Activated naive CD4-positive, alpha-beta T cell treated with anti-CD3 and anti-CD28 coated beads, Interleukin-2, amount 10 ng/mL, durations not matched to agents 7 days and 5 days (primary cell): ENCODE measurements at regions not wholly inside any gene's neighbourhood (a gene's known extent, or its start where the extent isn't known, plus 50 kb on each side); places are given as distances from the start of the nearest gene placed in this dataset.
"Not testable (repeated sequence)": the region's sequence is repeated elsewhere in the genome, so short reads cannot be mapped to it uniquely, and the experiment has no call there.

Experiments used
- CTCF ChIA-PET: fragments of 350-600 bp; sonication (Branson Sonifier 250); formaldehyde crosslinking; loops from one replicate; lab custom pipeline; 2021; ENCODE audit warnings: antibody characterized with exemption; lab: Charles Lee
- DNase-seq: peaks from one replicate; pipeline ENCODE4 v3.0.0-alpha.2; 2020
- H3K27ac Mint-ChIP-seq: one replicate; pipeline ENCODE4 v1.8.0; 2021; ENCODE audit warnings: mild to moderate bottlenecking, moderate library complexity, mixed read lengths
- H3K27me3 Mint-ChIP-seq: one replicate; pipeline ENCODE4 v1.8.0; 2021; ENCODE audit warnings: mild to moderate bottlenecking, mixed read lengths
- H3K36me3 Mint-ChIP-seq: one replicate; pipeline ENCODE4 v1.8.0; 2021; ENCODE audit warnings: mixed read lengths
- H3K4me1 Mint-ChIP-seq: one replicate; pipeline ENCODE4 v1.8.0; 2021; ENCODE audit warnings: mixed read lengths
- H3K4me3 Mint-ChIP-seq: one replicate; pipeline ENCODE4 v1.8.0; 2021; ENCODE audit warnings: mild to moderate bottlenecking, moderate library complexity, mixed read lengths
- H3K9me3 Mint-ChIP-seq: one replicate; pipeline ENCODE4 v1.8.0; 2021; ENCODE audit warnings: mixed read lengths

DNA sequence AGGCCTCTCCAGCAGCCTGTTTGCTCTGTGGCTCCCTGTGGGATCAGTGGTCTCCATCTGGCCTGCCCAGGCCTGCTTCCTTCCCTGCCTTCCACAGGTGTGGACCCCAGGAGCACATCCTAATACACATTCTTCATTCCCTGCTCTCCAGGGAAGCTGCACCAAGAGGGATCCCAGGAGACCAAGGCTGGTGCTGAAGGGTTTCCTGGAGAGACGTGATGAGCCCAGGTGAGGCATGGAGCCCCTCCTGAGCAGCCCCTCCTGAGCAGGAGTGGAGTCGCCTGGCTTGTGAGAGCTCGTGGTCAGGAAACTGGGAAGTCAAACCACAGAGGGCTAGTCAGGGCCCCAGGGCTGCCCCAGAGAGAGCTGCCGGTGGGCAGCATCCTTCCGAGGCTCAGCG is 561.4 kb downstream of the MATN1 start:
- H3K4me1 Mint-ChIP-seq: no peaks in the 10 kb centered on the region
- no peaks in the 10 kb centered on the region for H3K36me3 Mint-ChIP-seq
- H3K27me3 Mint-ChIP-seq: peaks cover 24% of the 10 kb centered on the region
- no peak overlapping the region for H3K27ac Mint-ChIP-seq
- CTCF ChIA-PET: no interaction called here
- no peak for DNase-seq
- H3K4me3 Mint-ChIP-seq: no peak overlapping the region
- no peaks in the 10 kb centered on the region for H3K9me3 Mint-ChIP-seq

DNA sequence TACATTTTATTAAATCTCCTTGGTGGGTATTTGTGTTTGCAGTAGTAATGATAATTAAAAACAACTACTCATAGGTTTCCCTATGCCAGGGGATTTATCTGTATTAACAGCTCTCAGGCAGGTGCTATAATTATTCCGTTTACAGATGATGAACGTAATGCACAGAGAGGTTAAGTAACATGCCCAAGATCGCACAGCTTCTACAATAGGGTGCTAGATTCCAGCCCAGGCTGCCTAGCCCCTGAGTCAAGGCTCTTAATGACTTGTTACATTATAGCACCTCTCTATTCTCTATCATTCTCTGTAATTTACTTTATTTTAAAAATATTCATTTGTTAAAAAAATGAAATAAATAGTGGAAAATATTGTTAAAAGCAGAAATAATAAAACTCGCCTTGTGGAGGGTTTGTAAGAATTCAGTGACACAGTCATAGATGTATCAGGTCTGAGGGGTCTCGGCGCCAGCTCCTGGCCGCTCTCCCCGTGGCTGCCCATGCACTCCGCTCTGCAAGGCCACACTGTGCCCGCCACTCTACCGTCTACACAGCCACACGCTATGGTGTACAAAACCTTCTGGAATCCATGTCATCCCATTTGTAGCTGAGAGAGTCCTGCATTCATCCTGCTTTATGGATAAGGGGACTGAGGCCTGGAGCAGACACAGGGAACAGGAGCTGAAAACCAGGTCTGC is 562.2 kb downstream of the MATN1 start:
- Mint-ChIP-seq H3K4me1 (no peaks in the 10 kb centered on the region), H3K27ac (no peak overlapping the region), H3K36me3 (no peaks in the 10 kb centered on the region), H3K27me3 (peaks cover 20% of the 10 kb centered on the region), H3K9me3 (no peaks in the 10 kb centered on the region), H3K4me3 (no peak overlapping the region)
- no peak for DNase-seq
- CTCF ChIA-PET: no interaction called here

DNA sequence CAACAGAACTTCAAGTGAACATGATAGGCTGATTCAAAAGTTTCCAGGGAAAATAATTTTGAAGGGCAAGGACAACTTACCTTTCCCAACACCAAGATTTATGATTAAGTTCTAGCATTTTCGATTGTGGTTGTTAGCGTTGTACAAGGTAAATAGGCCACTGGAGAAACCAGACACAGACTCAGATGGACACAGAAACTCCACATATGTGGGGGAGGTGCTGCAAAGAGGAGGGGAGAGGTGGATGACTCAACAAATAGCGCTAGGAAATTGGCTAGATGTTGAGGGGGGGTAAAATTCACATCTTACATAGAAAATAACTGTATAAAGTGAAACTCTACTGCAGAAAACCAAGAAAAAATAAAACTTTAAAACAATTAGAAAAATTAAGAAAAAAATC is 564.4 kb downstream of the MATN1 start:
- H3K27ac Mint-ChIP-seq: no peak overlapping the region
- no peaks in the 10 kb centered on the region for H3K36me3 Mint-ChIP-seq
- no peak overlapping the region for H3K4me3 Mint-ChIP-seq
- peaks cover 12% of the 10 kb centered on the region for H3K27me3 Mint-ChIP-seq
- no peaks in the 10 kb centered on the region for H3K4me1 Mint-ChIP-seq
- no peak for DNase-seq
- H3K9me3 Mint-ChIP-seq: peaks cover 2% of the 10 kb centered on the region
- CTCF ChIA-PET: no interaction called here

DNA sequence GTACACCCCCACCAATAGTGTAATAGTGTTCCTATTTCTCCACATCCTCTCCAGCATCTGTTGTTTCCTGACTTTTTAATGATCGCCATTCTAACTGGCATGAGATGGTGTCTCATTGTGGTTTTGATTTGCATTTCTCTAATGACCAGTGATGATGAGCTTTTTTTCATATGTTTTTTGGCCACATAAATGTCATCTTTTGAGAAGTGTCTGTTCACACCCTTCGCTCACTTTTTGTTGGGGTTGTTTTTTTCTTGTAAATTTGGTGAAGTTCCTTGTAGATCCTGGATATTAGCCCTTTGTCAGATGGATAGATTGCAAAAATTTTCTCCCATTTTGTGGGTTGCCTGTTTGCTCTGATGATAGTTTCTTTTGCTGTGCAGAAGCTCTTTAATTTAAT is 567.7 kb downstream of the MATN1 start:
- H3K36me3 Mint-ChIP-seq, DNase-seq, H3K4me1 Mint-ChIP-seq, H3K27ac Mint-ChIP-seq, H3K4me3 Mint-ChIP-seq, H3K9me3 Mint-ChIP-seq, CTCF ChIA-PET, H3K27me3 Mint-ChIP-seq: not testable (repeated sequence)

DNA sequence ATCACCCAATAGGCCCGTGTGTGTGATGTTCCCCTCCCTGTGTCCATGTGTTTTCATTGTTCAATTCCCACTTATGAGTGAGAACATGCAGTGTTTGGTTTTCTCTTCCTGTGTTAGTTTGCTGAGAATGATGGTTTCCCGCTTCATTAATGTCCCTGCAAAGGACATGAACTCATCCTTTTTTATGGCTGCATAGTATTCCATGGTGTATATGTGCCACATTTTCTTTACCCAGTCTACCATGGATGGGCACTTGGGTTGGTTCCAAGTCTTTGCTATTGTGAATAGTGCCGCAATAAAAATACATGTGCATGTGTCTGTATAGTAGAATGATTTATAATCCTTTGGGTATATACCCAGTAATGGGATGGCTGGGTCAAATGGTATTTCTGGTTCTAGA is 568.1 kb downstream of the MATN1 start:
- H3K9me3 Mint-ChIP-seq, H3K27ac Mint-ChIP-seq, H3K4me1 Mint-ChIP-seq, H3K27me3 Mint-ChIP-seq, H3K4me3 Mint-ChIP-seq, CTCF ChIA-PET, DNase-seq, H3K36me3 Mint-ChIP-seq: not testable (repeated sequence)

DNA sequence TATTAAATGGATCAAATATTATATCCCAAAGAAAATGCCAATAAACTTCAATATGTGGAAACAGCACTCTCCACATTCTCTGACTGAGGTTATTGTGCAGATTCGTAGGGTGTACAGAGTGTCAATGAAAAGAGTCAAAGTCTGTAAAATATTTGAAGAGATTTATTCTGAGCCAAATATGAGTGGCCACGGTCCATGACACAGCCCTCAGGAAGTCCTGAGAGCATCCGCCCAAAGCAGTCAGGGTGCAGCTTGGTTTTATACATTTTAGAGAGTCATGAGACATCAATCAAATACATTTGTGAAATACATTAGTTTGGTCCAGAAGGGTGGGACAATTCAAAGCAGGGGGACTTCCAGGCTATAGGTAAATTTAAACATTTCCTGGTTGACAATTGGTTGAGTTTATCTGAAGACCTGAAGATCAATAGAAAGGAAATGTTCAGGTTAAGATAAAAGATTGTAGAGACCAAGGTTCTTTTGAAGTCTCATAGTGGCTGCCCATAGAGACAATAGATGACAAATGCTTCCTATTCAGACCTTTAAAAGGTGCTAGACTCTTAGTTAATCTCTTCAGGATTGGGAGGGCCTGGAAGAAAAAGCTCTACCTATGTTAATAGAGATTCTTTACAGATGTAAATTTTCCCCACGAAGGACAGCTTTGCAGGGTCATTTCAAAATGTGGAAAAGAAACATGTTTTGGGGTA is 569.5 kb downstream of the MATN1 start:
- Mint-ChIP-seq H3K4me1 (no peaks in the 10 kb centered on the region), H3K4me3 (no peak overlapping the region), H3K36me3 (no peaks in the 10 kb centered on the region), H3K27ac (no peak overlapping the region), H3K27me3 (no peaks in the 10 kb centered on the region), H3K9me3 (peaks cover 2% of the 10 kb centered on the region)
- no peak for DNase-seq
- CTCF ChIA-PET: no interaction called here

DNA sequence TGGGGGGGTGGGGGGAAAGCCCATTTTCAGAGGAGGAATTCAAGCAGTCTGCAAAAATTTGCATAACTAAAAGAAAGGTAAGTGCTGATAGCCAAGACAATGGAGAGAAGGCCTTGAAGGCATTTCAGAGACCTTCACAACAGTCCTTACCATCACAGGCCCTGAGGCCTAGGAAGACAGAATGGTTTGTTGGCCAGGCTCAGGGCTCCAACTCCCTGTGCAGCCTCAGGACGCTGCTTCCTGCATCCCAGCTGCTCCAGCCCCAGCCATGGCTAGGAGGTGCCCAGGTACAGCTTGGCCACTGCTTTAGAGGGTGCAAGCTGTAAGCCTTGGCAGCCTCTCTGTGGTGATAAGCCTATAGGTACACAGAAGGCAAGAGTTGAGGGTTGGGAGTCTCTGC is 571.6 kb downstream of the MATN1 start:
- CTCF ChIA-PET: no interaction called here
- DNase-seq: no peak
- Mint-ChIP-seq H3K9me3 (peaks cover 2% of the 10 kb centered on the region), H3K4me1 (no peaks in the 10 kb centered on the region), H3K36me3 (no peaks in the 10 kb centered on the region), H3K4me3 (no peak overlapping the region), H3K27me3 (no peaks in the 10 kb centered on the region), H3K27ac (no peak overlapping the region)

DNA sequence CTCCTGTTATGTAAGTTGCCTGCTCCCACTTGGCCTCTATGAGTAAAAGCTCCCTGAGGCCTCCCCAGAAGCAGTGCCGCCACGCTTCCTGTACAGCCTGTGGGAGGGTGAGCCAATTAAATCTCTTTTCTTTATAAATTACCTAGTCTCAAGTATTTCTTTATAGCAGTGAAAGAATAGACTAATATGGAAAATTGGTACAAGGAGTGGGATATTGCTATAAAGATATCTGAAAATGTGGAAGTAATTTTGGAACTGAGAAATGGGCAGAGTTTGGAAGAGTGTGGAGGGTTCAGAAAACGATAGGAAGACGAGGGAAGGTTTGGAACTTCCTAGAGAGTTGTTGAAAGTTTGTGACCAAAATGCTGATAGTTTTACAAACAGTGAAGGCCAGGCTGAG is 572.3 kb downstream of the MATN1 start:
- Mint-ChIP-seq H3K4me3 (no peak overlapping the region), H3K9me3 (peaks cover 2% of the 10 kb centered on the region), H3K27me3 (no peaks in the 10 kb centered on the region), H3K4me1 (no peaks in the 10 kb centered on the region), H3K36me3 (no peaks in the 10 kb centered on the region), H3K27ac (no peak overlapping the region)
- no peak for DNase-seq
- CTCF ChIA-PET: no interaction called here

DNA sequence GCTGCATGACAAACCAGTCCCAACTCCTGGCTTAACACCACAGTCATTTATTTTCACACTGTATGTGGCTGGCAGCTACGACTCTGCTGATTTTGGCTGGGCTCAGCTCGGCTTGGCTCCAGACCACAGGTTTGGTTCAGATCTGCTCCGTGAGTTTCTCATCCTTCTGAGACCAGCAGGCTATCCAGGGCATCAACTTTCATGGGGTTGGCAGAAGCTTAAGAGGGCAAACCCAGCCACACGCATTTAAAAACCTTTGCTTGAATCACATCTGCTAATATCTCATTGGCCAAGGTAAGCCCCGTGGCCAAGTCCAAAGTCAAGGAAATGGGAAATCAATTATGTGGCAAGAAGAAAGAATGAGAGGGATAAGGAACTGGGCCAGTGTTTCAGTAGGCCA is 574.2 kb downstream of the MATN1 start:
- H3K27ac Mint-ChIP-seq: no peak overlapping the region
- no peaks in the 10 kb centered on the region for H3K27me3 Mint-ChIP-seq
- H3K4me3 Mint-ChIP-seq: no peak overlapping the region
- H3K9me3 Mint-ChIP-seq: no peaks in the 10 kb centered on the region
- no peaks in the 10 kb centered on the region for H3K4me1 Mint-ChIP-seq
- CTCF ChIA-PET: no interaction called here
- H3K36me3 Mint-ChIP-seq: no peaks in the 10 kb centered on the region
- no peak for DNase-seq

DNA sequence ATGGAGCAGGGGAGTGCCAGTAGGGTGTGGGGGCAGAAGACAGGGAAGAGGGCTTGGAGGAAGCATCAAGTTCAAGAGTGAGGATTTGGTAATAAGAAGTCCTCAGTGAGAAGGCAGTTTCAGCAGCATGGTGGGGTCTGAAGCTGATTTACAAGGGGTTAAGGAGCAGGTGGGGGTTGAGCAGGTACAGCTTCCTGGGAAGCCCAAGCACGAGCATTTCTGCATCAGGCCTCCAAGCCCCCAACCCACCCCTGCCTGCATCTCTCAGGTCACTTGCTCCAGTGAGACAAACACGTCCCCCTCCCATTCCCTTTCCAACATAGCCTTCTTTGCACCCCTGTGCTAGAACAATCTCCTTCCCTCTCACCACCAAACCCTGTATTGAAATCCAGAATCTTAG is 574.7 kb downstream of the MATN1 start:
- CTCF ChIA-PET: no interaction called here
- Mint-ChIP-seq H3K27me3 (no peaks in the 10 kb centered on the region), H3K4me3 (no peak overlapping the region), H3K36me3 (no peaks in the 10 kb centered on the region), H3K9me3 (peaks cover 2% of the 10 kb centered on the region), H3K27ac (no peak overlapping the region), H3K4me1 (no peaks in the 10 kb centered on the region)
- no peak for DNase-seq

DNA sequence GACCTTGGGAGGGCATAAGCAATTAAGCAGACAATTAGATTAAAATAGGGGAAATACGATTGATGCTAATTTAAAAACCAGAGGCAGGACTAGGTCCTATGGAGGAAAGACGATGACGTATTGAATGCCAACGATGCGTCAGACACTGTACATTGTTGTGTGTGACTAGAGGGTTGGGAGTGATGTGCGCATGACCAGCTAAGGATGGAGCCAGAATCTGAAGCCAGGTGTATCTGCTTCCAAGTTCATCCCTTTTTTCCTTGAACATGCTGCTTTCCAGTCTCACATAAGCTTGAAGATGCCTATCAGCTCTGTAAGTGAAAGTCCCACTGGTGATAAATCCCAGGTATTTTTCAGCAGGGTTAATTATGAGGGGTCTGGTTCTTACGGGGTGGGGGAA is 576.2 kb downstream of the MATN1 start:
- CTCF ChIA-PET: no interaction called here
- no peaks in the 10 kb centered on the region for H3K27me3 Mint-ChIP-seq
- no peaks in the 10 kb centered on the region for H3K36me3 Mint-ChIP-seq
- DNase-seq: no peak
- no peaks in the 10 kb centered on the region for H3K4me1 Mint-ChIP-seq
- H3K27ac Mint-ChIP-seq: no peak overlapping the region
- no peak overlapping the region for H3K4me3 Mint-ChIP-seq
- H3K9me3 Mint-ChIP-seq: peaks cover 2% of the 10 kb centered on the region

DNA sequence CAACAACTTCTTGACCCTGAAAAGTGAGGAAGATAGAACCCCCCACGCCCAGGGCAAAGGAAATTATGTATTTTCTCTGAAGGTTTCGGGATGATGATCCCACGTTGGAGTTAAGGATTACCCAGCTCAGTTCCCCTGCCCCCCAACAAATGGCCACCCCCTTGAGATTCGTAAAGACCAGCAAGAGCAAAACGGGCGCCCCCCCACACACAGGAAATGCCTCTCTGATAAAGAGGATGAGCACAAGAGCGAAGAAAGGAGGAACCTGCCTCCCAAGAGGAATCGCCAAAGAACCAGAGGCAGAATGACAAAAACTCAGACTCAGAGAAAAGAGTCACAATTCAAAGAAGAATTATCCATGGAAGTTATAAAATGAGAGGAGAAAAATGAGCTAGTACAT is 576.9 kb downstream of the MATN1 start:
- DNase-seq: no peak
- Mint-ChIP-seq H3K9me3 (peaks cover 2% of the 10 kb centered on the region), H3K27me3 (peaks cover 2% of the 10 kb centered on the region), H3K4me1 (no peaks in the 10 kb centered on the region), H3K27ac (no peak overlapping the region), H3K36me3 (no peaks in the 10 kb centered on the region), H3K4me3 (no peak overlapping the region)
- CTCF ChIA-PET: no interaction called here

DNA sequence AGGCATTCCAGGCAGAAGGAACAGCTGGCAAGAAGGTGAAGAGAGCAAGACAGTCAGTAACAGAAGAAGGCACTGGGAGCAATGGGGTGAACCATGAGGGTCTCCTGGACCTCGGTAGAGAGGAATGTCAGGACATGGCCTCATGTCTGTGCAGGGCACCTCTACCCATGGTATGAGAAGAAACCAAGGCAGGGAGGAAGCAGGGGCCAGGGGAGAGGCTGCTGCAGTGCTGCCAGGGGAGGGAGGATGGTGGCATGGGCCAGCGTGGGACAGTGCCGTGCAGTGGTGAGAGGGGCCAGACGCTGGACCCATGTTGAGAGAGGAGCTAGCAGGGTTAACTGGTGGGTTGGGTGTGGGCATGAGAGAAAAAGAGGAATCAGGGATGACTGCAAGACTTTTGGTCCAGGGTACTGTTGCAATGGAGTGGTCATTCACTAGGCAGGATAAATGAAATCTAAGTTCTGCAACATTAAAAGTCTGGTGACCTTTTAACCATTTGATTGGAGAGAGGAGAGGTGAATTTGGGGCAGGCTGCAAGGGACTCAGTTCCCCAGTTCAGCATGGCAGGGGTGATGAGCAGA is 577.6 kb downstream of the MATN1 start:
- H3K27ac Mint-ChIP-seq: no peak overlapping the region
- peaks cover 2% of the 10 kb centered on the region for H3K9me3 Mint-ChIP-seq
- CTCF ChIA-PET: no interaction called here
- DNase-seq: no peak
- no peaks in the 10 kb centered on the region for H3K4me1 Mint-ChIP-seq
- H3K27me3 Mint-ChIP-seq: peaks cover 3% of the 10 kb centered on the region
- no peak overlapping the region for H3K4me3 Mint-ChIP-seq
- H3K36me3 Mint-ChIP-seq: no peaks in the 10 kb centered on the region

DNA sequence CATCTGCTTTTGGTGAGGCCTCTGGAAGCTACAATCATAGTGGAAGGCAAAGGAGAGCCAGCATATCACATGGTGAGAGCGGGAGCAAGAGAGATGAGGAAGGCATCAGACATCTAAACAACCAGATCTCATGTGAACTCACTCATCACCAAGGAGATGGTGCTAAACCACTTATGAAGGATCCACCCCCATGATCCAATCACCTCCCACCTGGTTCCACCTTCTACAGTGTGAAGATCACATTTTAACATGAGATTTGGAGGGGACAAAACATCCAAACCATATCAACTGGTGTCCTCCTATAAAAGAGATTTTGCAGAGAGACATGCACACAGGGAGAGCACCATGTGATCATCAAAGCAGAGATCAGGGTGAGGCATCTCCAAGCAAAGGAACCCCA is 578.6 kb downstream of the MATN1 start:
- Mint-ChIP-seq H3K4me1 (no peaks in the 10 kb centered on the region), H3K36me3 (no peaks in the 10 kb centered on the region), H3K4me3 (no peak overlapping the region), H3K27ac (no peak overlapping the region), H3K27me3 (peaks cover 3% of the 10 kb centered on the region), H3K9me3 (peaks cover 2% of the 10 kb centered on the region)
- CTCF ChIA-PET: no interaction called here
- no peak for DNase-seq

DNA sequence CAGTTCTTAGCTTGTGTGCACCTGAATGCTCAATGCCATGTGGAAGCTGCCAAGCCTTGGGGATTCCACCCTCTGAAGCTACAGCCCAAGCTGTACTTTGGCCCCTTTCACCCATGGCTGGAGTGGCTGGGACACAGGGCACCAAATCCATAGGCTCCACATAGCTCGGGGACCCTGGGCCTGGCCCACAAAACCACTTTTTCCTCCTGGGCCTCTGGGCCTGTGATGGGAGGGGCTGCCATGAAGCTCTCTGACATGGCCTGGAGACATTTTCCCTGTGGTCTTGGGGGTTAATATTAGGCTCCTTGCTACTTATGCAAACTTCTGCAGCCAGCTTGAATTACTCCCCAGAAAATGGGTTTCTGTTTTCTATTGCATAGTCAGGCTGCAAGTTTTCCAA is 579.9 kb downstream of the MATN1 start:
- Mint-ChIP-seq H3K4me1 (no peaks in the 10 kb centered on the region), H3K27me3 (peaks cover 3% of the 10 kb centered on the region), H3K9me3 (peaks cover 2% of the 10 kb centered on the region), H3K4me3 (no peak overlapping the region), H3K36me3 (no peaks in the 10 kb centered on the region), H3K27ac (no peak overlapping the region)
- CTCF ChIA-PET: no interaction called here
- DNase-seq: no peak
